ENCODE measurements at regions not wholly inside any gene's neighbourhood (a gene's known extent, or its start where the extent isn't known, plus 50 kb on each side); places are given as distances from the start of the nearest gene placed in this dataset.

- no peak overlapping the region for H3K27ac ChIP-seq
- no peak overlapping the region for H3K4me3 ChIP-seq (ENCODE audit: low read depth, low read length)
- no peak for TF ChIP-seq CTCF (IDR thresholded peaks at IDR 0.05; ENCODE audit: low read depth, low read length)
- DNase-seq = no peak
- H3K36me3 ChIP-seq = no peaks in the 10 kb centered on the region
- H3K27me3 ChIP-seq (ENCODE audit: insufficient read depth, low read depth, severe bottlenecking) = no peaks in the 10 kb centered on the region
- no peaks in the 10 kb centered on the region for H3K9me3 ChIP-seq (ENCODE audit: severe bottlenecking)
Observed at GRCh38 chr13:80199067-80199466, 141.9 kb downstream of the SPRY2 start.

- no peak for TF ChIP-seq CTCF (IDR thresholded peaks at IDR 0.05; ENCODE audit: low read depth, low read length)
- H3K27me3 ChIP-seq (ENCODE audit: insufficient read depth, low read depth, severe bottlenecking) = no peaks in the 10 kb centered on the region
- DNase-seq = no peak
- H3K4me3 ChIP-seq (ENCODE audit: low read depth, low read length) = no peak overlapping the region
- H3K27ac ChIP-seq = no peak overlapping the region
- H3K36me3 ChIP-seq = no peaks in the 10 kb centered on the region
- no peaks in the 10 kb centered on the region for H3K9me3 ChIP-seq (ENCODE audit: severe bottlenecking)
Observed at GRCh38 chr13:80196756-80197155, 144.2 kb downstream of the SPRY2 start.

GRCh38 chr13:80195649-80196048, 145.3 kb downstream of the SPRY2 start:
- no peak overlapping the region for H3K27ac ChIP-seq
- H3K27me3 ChIP-seq (ENCODE audit: insufficient read depth, low read depth, severe bottlenecking) = no peaks in the 10 kb centered on the region
- no peaks in the 10 kb centered on the region for H3K9me3 ChIP-seq (ENCODE audit: severe bottlenecking)
- no peak for DNase-seq
- no peak overlapping the region for H3K4me3 ChIP-seq (ENCODE audit: low read depth, low read length)
- H3K36me3 ChIP-seq = no peaks in the 10 kb centered on the region
- no peak for TF ChIP-seq CTCF (IDR thresholded peaks at IDR 0.05; ENCODE audit: low read depth, low read length)

- TF ChIP-seq CTCF (IDR thresholded peaks at IDR 0.05; ENCODE audit: low read depth, low read length) = no peak
- no peaks in the 10 kb centered on the region for H3K27me3 ChIP-seq (ENCODE audit: insufficient read depth, low read depth, severe bottlenecking)
- no peaks in the 10 kb centered on the region for H3K36me3 ChIP-seq
- no peak overlapping the region for H3K4me3 ChIP-seq (ENCODE audit: low read depth, low read length)
- H3K27ac ChIP-seq = no peak overlapping the region
- H3K9me3 ChIP-seq (ENCODE audit: severe bottlenecking) = no peaks in the 10 kb centered on the region
- DNase-seq = no peak
Observed at GRCh38 chr13:80189889-80190597, 150.9 kb downstream of the SPRY2 start.

- DNase-seq = no peak
- no peak for TF ChIP-seq CTCF (IDR thresholded peaks at IDR 0.05; ENCODE audit: low read depth, low read length)
- H3K36me3 ChIP-seq = no peaks in the 10 kb centered on the region
- H3K9me3 ChIP-seq (ENCODE audit: severe bottlenecking) = no peaks in the 10 kb centered on the region
- no peak overlapping the region for H3K27ac ChIP-seq
- no peak overlapping the region for H3K4me3 ChIP-seq (ENCODE audit: low read depth, low read length)
- H3K27me3 ChIP-seq (ENCODE audit: insufficient read depth, low read depth, severe bottlenecking) = no peaks in the 10 kb centered on the region
Observed at GRCh38 chr13:80180740-80181355, 160.1 kb downstream of the SPRY2 start.
